ENCODE measurements at regions not wholly inside any gene's neighbourhood (a gene's known extent, or its start where the extent isn't known, plus 50 kb on each side); places are given as distances from the start of the nearest gene placed in this dataset.

DNA sequence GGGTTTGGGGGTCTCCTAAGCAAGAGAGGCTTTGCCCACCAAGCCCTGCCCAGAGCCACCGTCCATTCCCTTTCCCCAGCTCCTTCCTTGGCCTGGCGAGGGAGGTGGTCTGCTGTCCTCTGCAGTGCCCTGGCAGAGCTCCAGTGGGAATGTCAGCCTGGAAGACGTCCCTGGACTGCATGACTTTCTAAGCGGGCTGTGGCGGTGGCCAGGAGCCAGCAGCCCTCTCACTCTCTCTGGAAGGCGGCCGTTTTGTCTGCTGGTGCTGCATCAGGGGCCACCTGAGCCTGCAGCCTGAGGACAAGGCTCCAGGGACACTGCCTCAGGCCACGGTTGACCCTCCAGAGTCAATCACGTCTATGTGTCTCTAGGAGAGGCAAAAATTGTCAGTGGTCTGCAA is 271.0 kb downstream of the SKAP2 start:
- H4K20me1 ChIP-seq (replicated peaks; ENCODE audit: control insufficient read depth, insufficient read depth, low read length) = 0 out of 2 replicates have a peak, but pooled peaks cover 9% of the 10 kb centered on the region
- in situ Hi-C loops (cut with MboI) = no loop called here
- no TSS peak for BruUV-seq (replicated peaks)
- TF ChIP-seq, protein P1, sequence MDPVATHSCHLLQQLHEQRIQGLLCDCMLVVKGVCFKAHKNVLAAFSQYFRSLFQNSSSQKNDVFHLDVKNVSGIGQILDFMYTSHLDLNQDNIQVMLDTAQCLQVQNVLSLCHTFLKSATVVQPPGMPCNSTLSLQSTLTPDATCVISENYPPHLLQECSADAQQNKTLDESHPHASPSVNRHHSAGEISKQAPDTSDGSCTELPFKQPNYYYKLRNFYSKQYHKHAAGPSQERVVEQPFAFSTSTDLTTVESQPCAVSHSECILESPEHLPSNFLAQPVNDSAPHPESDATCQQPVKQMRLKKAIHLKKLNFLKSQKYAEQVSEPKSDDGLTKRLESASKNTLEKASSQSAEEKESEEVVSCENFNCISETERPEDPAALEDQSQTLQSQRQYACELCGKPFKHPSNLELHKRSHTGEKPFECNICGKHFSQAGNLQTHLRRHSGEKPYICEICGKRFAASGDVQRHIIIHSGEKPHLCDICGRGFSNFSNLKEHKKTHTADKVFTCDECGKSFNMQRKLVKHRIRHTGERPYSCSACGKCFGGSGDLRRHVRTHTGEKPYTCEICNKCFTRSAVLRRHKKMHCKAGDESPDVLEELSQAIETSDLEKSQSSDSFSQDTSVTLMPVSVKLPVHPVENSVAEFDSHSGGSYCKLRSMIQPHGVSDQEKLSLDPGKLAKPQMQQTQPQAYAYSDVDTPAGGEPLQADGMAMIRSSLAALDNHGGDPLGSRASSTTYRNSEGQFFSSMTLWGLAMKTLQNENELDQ (CRISPR knock-in tag; IDR thresholded peaks at IDR 0.05; ENCODE audit: borderline replicate concordance) = no peak
- no peak for TF ChIP-seq SMAD4 (CRISPR knock-in tag; conservative IDR thresholded peaks at IDR 0.05)
- no peak for TF ChIP-seq MAZ (CRISPR knock-in tag; conservative IDR thresholded peaks at IDR 0.05 in 1 of 2, IDR thresholded peaks at IDR 0.05 in 1 of 2)
- no peak for TF ChIP-seq ZZZ3 (IDR thresholded peaks at IDR 0.05)
- TF ChIP-seq, protein P2, sequence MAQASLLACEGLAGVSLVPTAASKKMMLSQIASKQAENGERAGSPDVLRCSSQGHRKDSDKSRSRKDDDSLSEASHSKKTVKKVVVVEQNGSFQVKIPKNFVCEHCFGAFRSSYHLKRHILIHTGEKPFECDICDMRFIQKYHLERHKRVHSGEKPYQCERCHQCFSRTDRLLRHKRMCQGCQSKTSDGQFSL (CRISPR knock-in tag; IDR thresholded peaks at IDR 0.05) = no peak
- TF ChIP-seq, protein P2 (tag; IDR thresholded peaks at IDR 0.05) = no peak
- TF ChIP-seq, protein P3, sequence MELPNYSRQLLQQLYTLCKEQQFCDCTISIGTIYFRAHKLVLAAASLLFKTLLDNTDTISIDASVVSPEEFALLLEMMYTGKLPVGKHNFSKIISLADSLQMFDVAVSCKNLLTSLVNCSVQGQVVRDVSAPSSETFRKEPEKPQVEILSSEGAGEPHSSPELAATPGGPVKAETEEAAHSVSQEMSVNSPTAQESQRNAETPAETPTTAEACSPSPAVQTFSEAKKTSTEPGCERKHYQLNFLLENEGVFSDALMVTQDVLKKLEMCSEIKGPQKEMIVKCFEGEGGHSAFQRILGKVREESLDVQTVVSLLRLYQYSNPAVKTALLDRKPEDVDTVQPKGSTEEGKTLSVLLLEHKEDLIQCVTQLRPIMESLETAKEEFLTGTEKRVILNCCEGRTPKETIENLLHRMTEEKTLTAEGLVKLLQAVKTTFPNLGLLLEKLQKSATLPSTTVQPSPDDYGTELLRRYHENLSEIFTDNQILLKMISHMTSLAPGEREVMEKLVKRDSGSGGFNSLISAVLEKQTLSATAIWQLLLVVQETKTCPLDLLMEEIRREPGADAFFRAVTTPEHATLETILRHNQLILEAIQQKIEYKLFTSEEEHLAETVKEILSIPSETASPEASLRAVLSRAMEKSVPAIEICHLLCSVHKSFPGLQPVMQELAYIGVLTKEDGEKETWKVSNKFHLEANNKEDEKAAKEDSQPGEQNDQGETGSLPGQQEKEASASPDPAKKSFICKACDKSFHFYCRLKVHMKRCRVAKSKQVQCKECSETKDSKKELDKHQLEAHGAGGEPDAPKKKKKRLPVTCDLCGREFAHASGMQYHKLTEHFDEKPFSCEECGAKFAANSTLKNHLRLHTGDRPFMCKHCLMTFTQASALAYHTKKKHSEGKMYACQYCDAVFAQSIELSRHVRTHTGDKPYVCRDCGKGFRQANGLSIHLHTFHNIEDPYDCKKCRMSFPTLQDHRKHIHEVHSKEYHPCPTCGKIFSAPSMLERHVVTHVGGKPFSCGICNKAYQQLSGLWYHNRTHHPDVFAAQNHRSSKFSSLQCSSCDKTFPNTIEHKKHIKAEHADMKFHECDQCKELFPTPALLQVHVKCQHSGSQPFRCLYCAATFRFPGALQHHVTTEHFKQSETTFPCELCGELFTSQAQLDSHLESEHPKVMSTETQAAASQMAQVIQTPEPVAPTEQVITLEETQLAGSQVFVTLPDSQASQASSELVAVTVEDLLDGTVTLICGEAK (IDR thresholded peaks at IDR 0.05) = no peak
- TF ChIP-seq, protein P3 (CRISPR knock-in tag; IDR thresholded peaks at IDR 0.05) = no peak
- TF ChIP-seq NCOA1 (IDR thresholded peaks at IDR 0.05; ENCODE audit: low read depth) = no peak
- TF ChIP-seq NBN (IDR thresholded peaks at IDR 0.05; ENCODE audit: low read depth) = no peak

More for the DNA sequence above, 271.0 kb downstream of the SKAP2 start:
- ChIA-PET CTCF (ENCODE audit: low intra/inter-chr PET ratio) (no interaction called here), POLR2A (interaction anchor here (0.6 to 0.8 kb wide), 2 partner anchors 9 to 10 kb away, joined by 3 read pairs; no protein-coding TSS in a partner anchor)
- Histone ChIP-seq H3K27ac (ENCODE audit: extremely low read depth, low read depth, low read length) (no peak overlapping the region), H3K4me1 (replicated peaks in 1 of 2; ENCODE audit: control insufficient read depth in 2 of 2, insufficient read depth in 2 of 2, low read length in 2 of 2) (no peaks in the 10 kb centered on the region; a peak in 1 of 5 replicates), H3K4me3 (no peak overlapping the region), H3K9me1 (ENCODE audit: control insufficient read depth, insufficient read depth, low read length) (no peaks in the 10 kb centered on the region), H3K36me3 (ENCODE audit: control insufficient read depth, insufficient read depth, low read length) (no peaks in the 10 kb centered on the region), H3K9ac (ENCODE audit: insufficient read depth in 1 of 2, low read depth in 2 of 2, low read length in 2 of 2) (no peak overlapping the region), H3K79me2 (ENCODE audit: control insufficient read depth, insufficient read depth, low read length) (no peaks in the 10 kb centered on the region), H3K4me2 (ENCODE audit: insufficient read depth, low read length) (no peak overlapping the region), H3K9me3 (replicated peaks; ENCODE audit: control insufficient read depth, insufficient read depth, low read depth, low read length) (no peaks in the 10 kb centered on the region), H2AFZ (ENCODE audit: low read depth, low read length) (no peak overlapping the region), H3K27me3 (ENCODE audit: control insufficient read depth in 2 of 2, insufficient read depth in 2 of 2, low read length in 2 of 2) (peaks cover 7 to 26% of the 10 kb centered on the region in 2 experiments; a peak in 3 of 5 replicates)
- intact Hi-C loops (cut with micrococcal nuclease) = no loop called here
- 3% methylated on average over 8 of the region's 9 CpGs for WGBS (ENCODE audit: insufficient coverage, low coverage, missing lambda C conversion rate)
- DNase-seq (ENCODE audit: extremely low read depth in 1 of 4, low spot score in 3 of 4) (no peak), ATAC-seq (no peak), FAIRE-seq (no peak)

Measured in K562 (cell line).